GM12891 (cell line): ENCODE measurements at regions not wholly inside any gene's neighbourhood (a gene's known extent, or its start where the extent isn't known, plus 50 kb on each side); places are given as distances from the start of the nearest gene placed in this dataset.

Source experiments
- PAX5 ChIP-seq: IDR thresholded peaks from 2 replicates; pipeline ENCODE4 v1.6.1; 2011; ENCODE audit warnings: low read length, moderate library complexity, mild to moderate bottlenecking; ENCODE audit not compliant: insufficient read depth, severe bottlenecking
- POLR2A ChIP-seq: IDR thresholded peaks from 2 replicates; pipeline ENCODE4 v1.6.1; 2011; ENCODE audit warnings: low read depth, low read length, control low read depth
- POLR2AphosphoS5 ChIP-seq: IDR thresholded peaks from 2 replicates; pipeline ENCODE4 v1.6.1; 2011; ENCODE audit warnings: low read depth, low read length, control low read depth
- POU2F2 ChIP-seq: IDR thresholded peaks from 2 replicates; pipeline ENCODE4 v1.6.1; 2011; ENCODE audit warnings: low read depth, mild to moderate bottlenecking, control low read depth, low read length, moderate library complexity
- SPI1 ChIP-seq: IDR thresholded peaks from 2 replicates; pipeline ENCODE4 v1.6.1; 2011; ENCODE audit warnings: low read depth, low read length, control low read depth
- TAF1 ChIP-seq: IDR thresholded peaks from 2 replicates; pipeline ENCODE4 v1.6.1; 2011; ENCODE audit warnings: low read depth, low read length, control low read depth

DNA sequence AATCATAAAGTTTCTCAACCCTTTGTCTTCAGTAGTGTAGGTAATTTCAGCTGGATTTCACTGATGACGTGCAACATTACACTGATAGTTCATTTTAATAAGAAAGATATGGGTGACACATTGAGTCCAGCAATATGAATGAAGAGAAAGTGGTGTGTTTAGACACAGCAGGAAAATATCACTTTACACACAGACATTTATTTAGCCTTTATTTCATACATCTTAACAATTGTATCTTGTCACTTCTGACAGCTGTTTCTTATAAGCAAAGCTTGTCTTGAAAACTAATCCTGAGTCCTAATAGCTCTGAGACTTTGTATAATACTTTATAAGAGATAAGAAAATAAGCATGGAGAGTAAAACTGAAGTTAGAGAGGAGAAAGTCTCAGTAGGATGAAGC is 720.5 kb upstream of the NUDT12 start:
- no peak for TF ChIP-seq POLR2A
- no peak for TF ChIP-seq POLR2AphosphoS5
- TF ChIP-seq SPI1: no peak
- TF ChIP-seq PAX5: no peak
- no peak for TF ChIP-seq TAF1
- no peak for TF ChIP-seq POU2F2
